ENCODE measurements at regions not wholly inside any gene's neighbourhood (a gene's known extent, or its start where the extent isn't known, plus 50 kb on each side); places are given as distances from the start of the nearest gene placed in this dataset.

DNA sequence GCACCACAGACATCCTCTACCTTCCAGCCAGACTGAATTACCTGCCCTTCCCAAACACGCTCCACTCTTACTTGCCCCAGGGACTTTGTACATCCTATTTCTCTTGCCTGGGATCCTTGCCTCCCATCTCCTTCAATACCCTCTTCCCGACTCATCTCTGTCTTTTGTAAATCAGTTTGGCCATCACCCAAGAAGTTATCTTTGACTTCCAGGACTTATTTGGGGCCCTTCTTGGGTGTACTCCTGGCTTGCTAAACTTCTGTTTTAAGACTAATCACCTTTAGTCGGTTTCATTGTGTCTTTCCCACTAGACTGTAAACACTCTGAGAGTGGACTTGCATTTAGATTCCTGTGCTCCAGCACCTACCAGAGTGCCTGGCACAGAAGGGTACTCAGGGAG is 545.6 kb downstream of the ACTL7B start (continued):
- TF ChIP-seq ZNF589 (CRISPR knock-in tag; conservative IDR thresholded peaks at IDR 0.05) (no peak), ZC3H4 (CRISPR knock-in tag; IDR thresholded peaks at IDR 0.05; ENCODE audit: borderline replicate concordance) (no peak)

DNA sequence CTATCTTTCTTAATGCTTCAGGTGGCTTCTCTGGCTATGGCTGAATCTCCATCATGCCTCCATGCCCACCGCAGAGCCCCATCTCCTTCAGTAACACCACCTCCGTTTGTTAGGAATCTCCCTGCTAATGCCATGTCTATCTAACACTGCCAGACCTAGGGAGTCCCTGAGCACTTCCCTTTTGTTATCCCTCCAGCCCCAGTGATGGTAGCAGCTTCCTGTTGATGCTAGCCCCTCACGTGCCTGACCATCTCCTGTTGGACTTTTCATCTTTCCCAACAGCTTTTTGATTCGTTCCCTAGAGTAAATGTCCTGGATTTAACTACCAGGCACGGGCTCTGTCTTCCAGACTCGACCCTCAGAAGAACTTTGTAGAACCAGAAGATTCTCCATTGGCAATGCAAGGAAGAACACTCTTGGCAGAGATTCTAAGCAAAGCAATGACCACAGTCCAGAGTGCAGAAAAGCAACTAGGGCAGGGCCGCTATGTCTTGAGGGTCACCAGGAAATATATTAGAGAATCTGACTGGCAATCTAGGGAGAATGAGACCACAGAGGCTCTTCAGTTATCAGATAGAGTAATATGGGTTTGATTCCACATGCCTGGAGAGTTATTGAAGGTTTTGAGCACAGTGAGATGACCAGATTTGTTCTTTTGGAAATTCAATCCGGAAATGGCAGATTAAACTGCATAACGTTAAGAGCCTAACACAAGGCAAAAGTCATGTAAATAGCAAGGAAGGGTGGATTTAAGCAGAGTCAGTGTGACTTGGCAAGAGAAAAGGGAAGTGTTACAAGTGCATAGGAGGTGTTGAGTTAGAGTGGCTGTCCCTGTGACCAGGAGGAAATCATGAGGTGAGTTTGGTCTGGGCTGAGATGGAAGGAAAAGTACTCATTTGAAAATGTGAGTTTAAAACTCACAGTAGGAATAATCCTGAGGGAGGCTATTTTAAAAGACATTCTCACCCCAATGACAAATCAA is 555.2 kb downstream of the ACTL7B start:
- ChIA-PET POLR2A (no interaction called here), CTCF (ENCODE audit: low intra/inter-chr PET ratio, low total read pairs) (no interaction called here)
- no TSS peak for BruUV-seq (replicated peaks)
- intact Hi-C loops (cut with micrococcal nuclease; ENCODE audit: unreplicated experiment) (no loop called here), in situ Hi-C loops (cut with HindIII; ENCODE audit: extremely low pct_ligation_motif_present, low pct_unique_long_range_greater_than_20kb) (no loop called here)
- H3K9ac ChIP-seq (ENCODE audit: insufficient read depth, low read depth, low read length): no peak overlapping the region
- 25% methylated on average over 9 of the region's 9 CpGs for WGBS (ENCODE audit: low lambda C conversion rate)
- H3K4me1 ChIP-seq (ENCODE audit: insufficient read depth, low read length): no peaks in the 10 kb centered on the region
- no peak overlapping the region for H3K4me3 ChIP-seq (replicated peaks in 1 of 3; ENCODE audit: insufficient read depth in 1 of 3, low read depth in 2 of 3, low read length in 3 of 3)
- no peaks in the 10 kb centered on the region; a peak in 1 of 5 replicates for H3K27me3 ChIP-seq (ENCODE audit: control insufficient read depth in 1 of 2, insufficient read depth in 2 of 2, low read length in 2 of 2)
- no peak overlapping the region for H2AFZ ChIP-seq (ENCODE audit: low read length)
- FAIRE-seq (no peak), ATAC-seq (no peak), DNase-seq (ENCODE audit: low spot score) (no peak)
- no peaks in the 10 kb centered on the region for H3K79me2 ChIP-seq (ENCODE audit: insufficient read depth, low read length)
- H4K20me1 ChIP-seq (ENCODE audit: insufficient read depth, low read length): no peaks in the 10 kb centered on the region
- H3K27ac ChIP-seq (ENCODE audit: extremely low read length, insufficient read depth, low read length): no peak overlapping the region
- no peaks in the 10 kb centered on the region for H3K9me3 ChIP-seq (ENCODE audit: low read length)
- H3K4me2 ChIP-seq (ENCODE audit: low read depth, low read length): no peak overlapping the region
- no peaks in the 10 kb centered on the region for H3K36me3 ChIP-seq (replicated peaks in 1 of 2; ENCODE audit: control insufficient read depth in 1 of 2, insufficient read depth in 2 of 2, low read length in 2 of 2)
- TF ChIP-seq, protein P1, sequence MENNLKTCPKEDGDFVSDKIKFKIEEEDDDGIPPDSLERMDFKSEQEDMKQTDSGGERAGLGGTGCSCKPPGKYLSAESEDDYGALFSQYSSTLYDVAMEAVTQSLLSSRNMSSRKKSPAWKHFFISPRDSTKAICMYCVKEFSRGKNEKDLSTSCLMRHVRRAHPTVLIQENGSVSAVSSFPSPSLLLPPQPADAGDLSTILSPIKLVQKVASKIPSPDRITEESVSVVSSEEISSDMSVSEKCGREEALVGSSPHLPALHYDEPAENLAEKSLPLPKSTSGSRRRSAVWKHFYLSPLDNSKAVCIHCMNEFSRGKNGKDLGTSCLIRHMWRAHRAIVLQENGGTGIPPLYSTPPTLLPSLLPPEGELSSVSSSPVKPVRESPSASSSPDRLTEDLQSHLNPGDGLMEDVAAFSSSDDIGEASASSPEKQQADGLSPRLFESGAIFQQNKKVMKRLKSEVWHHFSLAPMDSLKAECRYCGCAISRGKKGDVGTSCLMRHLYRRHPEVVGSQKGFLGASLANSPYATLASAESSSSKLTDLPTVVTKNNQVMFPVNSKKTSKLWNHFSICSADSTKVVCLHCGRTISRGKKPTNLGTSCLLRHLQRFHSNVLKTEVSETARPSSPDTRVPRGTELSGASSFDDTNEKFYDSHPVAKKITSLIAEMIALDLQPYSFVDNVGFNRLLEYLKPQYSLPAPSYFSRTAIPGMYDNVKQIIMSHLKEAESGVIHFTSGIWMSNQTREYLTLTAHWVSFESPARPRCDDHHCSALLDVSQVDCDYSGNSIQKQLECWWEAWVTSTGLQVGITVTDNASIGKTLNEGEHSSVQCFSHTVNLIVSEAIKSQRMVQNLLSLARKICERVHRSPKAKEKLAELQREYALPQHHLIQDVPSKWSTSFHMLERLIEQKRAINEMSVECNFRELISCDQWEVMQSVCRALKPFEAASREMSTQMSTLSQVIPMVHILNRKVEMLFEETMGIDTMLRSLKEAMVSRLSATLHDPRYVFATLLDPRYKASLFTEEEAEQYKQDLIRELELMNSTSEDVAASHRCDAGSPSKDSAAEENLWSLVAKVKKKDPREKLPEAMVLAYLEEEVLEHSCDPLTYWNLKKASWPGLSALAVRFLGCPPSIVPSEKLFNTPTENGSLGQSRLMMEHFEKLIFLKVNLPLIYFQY (CRISPR knock-in tag; IDR thresholded peaks at IDR 0.05; ENCODE audit: borderline replicate concordance): no peak
- TF ChIP-seq ZNF605 (CRISPR knock-in tag; IDR thresholded peaks at IDR 0.05): no peak
- TF ChIP-seq, protein P2, sequence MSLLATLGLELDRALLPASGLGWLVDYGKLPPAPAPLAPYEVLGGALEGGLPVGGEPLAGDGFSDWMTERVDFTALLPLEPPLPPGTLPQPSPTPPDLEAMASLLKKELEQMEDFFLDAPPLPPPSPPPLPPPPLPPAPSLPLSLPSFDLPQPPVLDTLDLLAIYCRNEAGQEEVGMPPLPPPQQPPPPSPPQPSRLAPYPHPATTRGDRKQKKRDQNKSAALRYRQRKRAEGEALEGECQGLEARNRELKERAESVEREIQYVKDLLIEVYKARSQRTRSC (CRISPR knock-in tag; IDR thresholded peaks at IDR 0.05; ENCODE audit: low read depth): no peak
- no peak for TF ChIP-seq SPEN (CRISPR knock-in tag; IDR thresholded peaks at IDR 0.05; ENCODE audit: low read depth)
- TF ChIP-seq EZH2 (conservative IDR thresholded peaks at IDR 0.05; ENCODE audit: low read depth, low read length): no peak
- no peak for TF ChIP-seq NFIB (CRISPR knock-in tag; IDR thresholded peaks at IDR 0.05; ENCODE audit: borderline replicate concordance)
- TF ChIP-seq SRY (CRISPR knock-in tag; IDR thresholded peaks at IDR 0.05): no peak
- TF ChIP-seq, protein P3, sequence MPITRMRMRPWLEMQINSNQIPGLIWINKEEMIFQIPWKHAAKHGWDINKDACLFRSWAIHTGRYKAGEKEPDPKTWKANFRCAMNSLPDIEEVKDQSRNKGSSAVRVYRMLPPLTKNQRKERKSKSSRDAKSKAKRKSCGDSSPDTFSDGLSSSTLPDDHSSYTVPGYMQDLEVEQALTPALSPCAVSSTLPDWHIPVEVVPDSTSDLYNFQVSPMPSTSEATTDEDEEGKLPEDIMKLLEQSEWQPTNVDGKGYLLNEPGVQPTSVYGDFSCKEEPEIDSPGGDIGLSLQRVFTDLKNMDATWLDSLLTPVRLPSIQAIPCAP (CRISPR knock-in tag; IDR thresholded peaks at IDR 0.05; ENCODE audit: low read depth): no peak
- TF ChIP-seq MAFG (CRISPR knock-in tag; IDR thresholded peaks at IDR 0.05): no peak
- TF ChIP-seq KDM1A (CRISPR knock-in tag; IDR thresholded peaks at IDR 0.05): no peak

Measured in HepG2 (cell line).